Skin of body (tissue), 1 donor: ENCODE measurements at regions not wholly inside any gene's neighbourhood (a gene's known extent, or its start where the extent isn't known, plus 50 kb on each side); places are given as distances from the start of the nearest gene placed in this dataset.
"Not testable (repeated sequence)": the region's sequence is repeated elsewhere in the genome, so short reads cannot be mapped to it uniquely, and the experiment has no call there.

Experiments used
- DNase-seq: peaks from one replicate; lab custom pipeline; 2025; lab: John Stamatoyannopoulos, UW

GRCh38 chr9:29069376-29069775, 1496.1 kb upstream of the C9orf72 start:
- no peak for DNase-seq

GRCh38 chr9:29078063-29078666, 1504.9 kb upstream of the C9orf72 start:
- DNase-seq, result no peak

- no peak for DNase-seq
Measured at GRCh38 chr9:29100762-29101161, 1527.5 kb upstream of the C9orf72 start.

GRCh38 chr9:29104166-29104565, 1530.9 kb upstream of the C9orf72 start:
- not testable (repeated sequence) for DNase-seq

- DNase-seq, result no peak
Measured at GRCh38 chr9:29118555-29118954, 1545.3 kb upstream of the C9orf72 start.

- no peak for DNase-seq
Measured at GRCh38 chr9:29126783-29127182, 1553.5 kb upstream of the C9orf72 start.

- DNase-seq, result no peak
Measured at GRCh38 chr9:29129763-29130162, 1556.5 kb upstream of the C9orf72 start.

GRCh38 chr9:29144476-29144875, 1571.2 kb upstream of the C9orf72 start:
- no peak for DNase-seq

- no peak for DNase-seq
Measured at GRCh38 chr9:29150606-29151005, 1577.3 kb upstream of the C9orf72 start.

- DNase-seq, result no peak
Measured at GRCh38 chr9:29160763-29161353, 1587.6 kb upstream of the C9orf72 start.

- no peak for DNase-seq
Measured at GRCh38 chr9:29174136-29174535, 1600.9 kb upstream of the C9orf72 start.

- no peak for DNase-seq
Measured at GRCh38 chr9:29176231-29176630, 1603.0 kb upstream of the C9orf72 start.

GRCh38 chr9:29176786-29177185, 1603.5 kb upstream of the C9orf72 start:
- no peak for DNase-seq

- DNase-seq, result no peak
Measured at GRCh38 chr9:29183971-29184370, 1610.7 kb upstream of the C9orf72 start.

GRCh38 chr9:29188771-29189170, 1615.5 kb upstream of the C9orf72 start:
- not testable (repeated sequence) for DNase-seq

GRCh38 chr9:29189221-29189620, 1615.9 kb upstream of the C9orf72 start:
- not testable (repeated sequence) for DNase-seq

- no peak for DNase-seq
Measured at GRCh38 chr9:29198861-29199260, 1625.6 kb upstream of the C9orf72 start.

GRCh38 chr9:29199975-29200374, 1626.7 kb upstream of the C9orf72 start:
- no peak for DNase-seq

GRCh38 chr9:29200650-29201049, 1627.4 kb upstream of the C9orf72 start:
- no peak for DNase-seq

GRCh38 chr9:29203244-29203930, 1630.1 kb upstream of the C9orf72 start:
- no peak for DNase-seq

GRCh38 chr9:29208670-29209069, 1635.4 kb upstream of the C9orf72 start:
- DNase-seq, result no peak

GRCh38 chr9:29209748-29210291, 1636.5 kb upstream of the C9orf72 start:
- DNase-seq, result no peak
